GM23338 (cell line): ENCODE measurements at regions not wholly inside any gene's neighbourhood (a gene's known extent, or its start where the extent isn't known, plus 50 kb on each side); places are given as distances from the start of the nearest gene placed in this dataset.

Experiments
- ATAC-seq: fragments of 200-7000 bp; cut with Tn5 transposase; 3 replicates; pipeline ENCODE4 v1.9.1; 2020
- DNase-seq: peaks from one replicate; pipeline ENCODE4 v3.0.0-alpha.2; 2015; ENCODE audit warnings: low spot score
- H2AFZ ChIP-seq: fragments of 200-600 bp; sonication (generic); 2 replicates; pipeline ENCODE4 v1.8.0; 2016; ENCODE audit warnings: antibody characterized with exemption, mild to moderate bottlenecking, moderate library complexity
- H3F3A ChIP-seq: fragments of 200-600 bp; sonication (generic); replicated peaks from 2 replicates; pipeline ENCODE4 v1.8.0; 2017; ENCODE audit warnings: antibody characterized with exemption, mixed run types, low read depth
- H3K27ac ChIP-seq: fragments of 200-600 bp; sonication (generic); 2 replicates; pipeline ENCODE4 v1.6.1; 2016; ENCODE audit warnings: low read depth
- H3K27me3 ChIP-seq: fragments of 200-600 bp; sonication (generic); 2 replicates; pipeline ENCODE4 v1.8.0; 2016; ENCODE audit warnings: mild to moderate bottlenecking, mixed run types, moderate library complexity; ENCODE audit not compliant: insufficient read depth
- H3K36me3 ChIP-seq: fragments of 200-600 bp; sonication (generic); 2 replicates; pipeline ENCODE4 v1.8.0; 2016; ENCODE audit warnings: mild to moderate bottlenecking; ENCODE audit not compliant: insufficient read depth
- H3K4me1 ChIP-seq: fragments of 200-600 bp; sonication (generic); 2 replicates; pipeline ENCODE4 v1.8.0; 2016; ENCODE audit warnings: mild to moderate bottlenecking, moderate library complexity; ENCODE audit not compliant: insufficient read depth
- H3K4me2 ChIP-seq: fragments of 200-600 bp; sonication (generic); 2 replicates; pipeline ENCODE4 v1.7.1; 2017; ENCODE audit warnings: mixed run types
- H3K4me3 ChIP-seq: fragments of 200-600 bp; sonication (generic); 2 replicates; pipeline ENCODE4 v1.6.1; 2016; ENCODE audit warnings: mixed run types
- H3K79me2 ChIP-seq: fragments of 200-600 bp; sonication (generic); replicated peaks from 2 replicates; pipeline ENCODE4 v1.8.0; 2017; ENCODE audit warnings: mild to moderate bottlenecking; ENCODE audit not compliant: insufficient read depth
- H3K9me2 ChIP-seq: fragments of 200-600 bp; sonication (generic); 2 replicates; pipeline ENCODE4 v1.8.0; 2017; ENCODE audit not compliant: insufficient read depth
- H4K20me1 ChIP-seq: fragments of 200-600 bp; sonication (generic); replicated peaks from 2 replicates; pipeline ENCODE4 v1.8.0; 2017; ENCODE audit warnings: mild to moderate bottlenecking; ENCODE audit not compliant: insufficient read depth
- H3K27ac Mint-ChIP-seq: 2 replicates; pipeline ENCODE4 v1.8.0; 2020; ENCODE audit warnings: inconsistent platforms, mild to moderate bottlenecking, moderate library complexity, mixed read lengths
- H3K27me3 Mint-ChIP-seq: 3 replicates; pipeline ENCODE4 v1.8.0; 2022; ENCODE audit warnings: low read depth, mild to moderate bottlenecking, moderate library complexity, mixed read lengths, inconsistent platforms; ENCODE audit not compliant: insufficient read depth, poor library complexity
- H3K36me3 Mint-ChIP-seq: 3 replicates; pipeline ENCODE4 v1.8.0; 2021; ENCODE audit warnings: low read depth, mild to moderate bottlenecking, inconsistent platforms, moderate library complexity, mixed read lengths
- H3K4me1 Mint-ChIP-seq: 3 replicates; pipeline ENCODE4 v1.8.0; 2020; ENCODE audit warnings: mild to moderate bottlenecking, inconsistent platforms, mixed read lengths
- H3K4me3 Mint-ChIP-seq: 3 replicates; pipeline ENCODE4 v1.8.0; 2021; ENCODE audit warnings: moderate library complexity, mild to moderate bottlenecking, inconsistent platforms, mixed read lengths
- H3K9me3 Mint-ChIP-seq: 3 replicates; pipeline ENCODE4 v1.8.0; 2020; ENCODE audit warnings: moderate library complexity, mild to moderate bottlenecking, inconsistent platforms, mixed read lengths
- CREB1 ChIP-seq: fragments of 250-450 bp; sonication (Bioruptor Pico); IDR thresholded peaks from 2 replicates; pipeline ENCODE4 v1.5.0; 2020; ENCODE audit warnings: low read depth, mild to moderate bottlenecking, moderate library complexity
- CTCF ChIP-seq, 2 experiments: fragments of 200-600 bp in 1 of 2; sonication (generic) in 1 of 2; conservative IDR thresholded peaks; 2 replicates each; pipeline versions ENCODE4 v1.5.1 to v1.6.1; 2016 to 2017; ENCODE audit warnings: antibody characterized with exemption in 2 of 2, low read depth in 2 of 2, mild to moderate bottlenecking in 2 of 2, moderate library complexity in 1 of 2
- ETS1 ChIP-seq: IDR thresholded peaks from 2 replicates; pipeline ENCODE4 v1.6.1; 2016; ENCODE audit warnings: antibody characterized with exemption
- EZH2 ChIP-seq: fragments of 200-600 bp; sonication (generic); IDR thresholded peaks from one replicate; pipeline ENCODE4 v1.8.0; 2017; ENCODE audit warnings: antibody characterized with exemption, mild to moderate bottlenecking, low read depth; ENCODE audit not compliant: unreplicated experiment
- EZH2phosphoT487 ChIP-seq: fragments of 200-600 bp; sonication (generic); IDR thresholded peaks from one replicate; pipeline ENCODE4 v1.8.1; 2018; ENCODE audit warnings: antibody characterized with exemption; ENCODE audit not compliant: unreplicated experiment
- JUNB ChIP-seq: IDR thresholded peaks from one replicate; pipeline ENCODE4 v1.6.1; 2016; ENCODE audit warnings: antibody characterized with exemption; ENCODE audit not compliant: unreplicated experiment
- NANOG ChIP-seq: IDR thresholded peaks from 2 replicates; pipeline ENCODE4 v1.6.1; 2016; ENCODE audit warnings: antibody characterized with exemption, borderline replicate concordance
- POLR2AphosphoS5 ChIP-seq: IDR thresholded peaks from 2 replicates; pipeline ENCODE4 v1.6.1; 2016; ENCODE audit warnings: antibody characterized with exemption, low read depth
- REST ChIP-seq: IDR thresholded peaks from one replicate; pipeline ENCODE4 v1.6.1; 2018; ENCODE audit warnings: antibody characterized with exemption; ENCODE audit not compliant: unreplicated experiment
- STAT1 ChIP-seq: IDR thresholded peaks from one replicate; pipeline ENCODE4 v1.6.1; 2016; ENCODE audit warnings: antibody characterized with exemption; ENCODE audit not compliant: unreplicated experiment
- ZNF114 ChIP-seq: fragments of 250-450 bp; sonication (Bioruptor Pico); IDR thresholded peaks from 2 replicates; pipeline ENCODE4 v1.5.0; 2020; ENCODE audit warnings: mild to moderate bottlenecking, moderate library complexity
- ZNF331 ChIP-seq: fragments of 250-450 bp; sonication (Bioruptor Pico); IDR thresholded peaks from 2 replicates; pipeline ENCODE4 v1.5.0; 2020; ENCODE audit warnings: low read depth, mild to moderate bottlenecking, moderate library complexity
- ZNF462 ChIP-seq: fragments of 250-450 bp; sonication (Bioruptor Pico); IDR thresholded peaks from 2 replicates; pipeline ENCODE4 v1.5.0; 2020; ENCODE audit warnings: mild to moderate bottlenecking, moderate library complexity

- Histone ChIP-seq H3K79me2 (no peaks in the 10 kb centered on the region), H3K27me3 (no peaks in the 10 kb centered on the region), H3K27ac (no peak overlapping the region), H3K9me2 (no peaks in the 10 kb centered on the region), H2AFZ (no peak overlapping the region), H4K20me1 (no peaks in the 10 kb centered on the region), H3F3A (no peaks in the 10 kb centered on the region), H3K4me2 (no peak overlapping the region), H3K4me3 (no peak overlapping the region), H3K4me1 (no peaks in the 10 kb centered on the region), H3K36me3 (no peaks in the 10 kb centered on the region)
- no peak overlapping the region for H3K27ac Mint-ChIP-seq
- DNase-seq: no peak
- peaks cover 9% of the 10 kb centered on the region for H3K27me3 Mint-ChIP-seq
- H3K4me1 Mint-ChIP-seq: no peaks in the 10 kb centered on the region; the same call in 2 of the 3 replicates
- no peak for ATAC-seq
- H3K4me3 Mint-ChIP-seq: no peak overlapping the region
- TF ChIP-seq JUNB (no peak), ZNF331 (no peak), CREB1 (no peak), POLR2AphosphoS5 (no peak), REST (no peak), ZNF114 (CRISPR knock-in tag) (no peak), ZNF462 (CRISPR knock-in tag) (no peak), EZH2 (no peak), ETS1 (no peak), NANOG (no peak), CTCF (conservative IDR thresholded peaks at IDR 0.05; ENCODE audit: low read depth in 2 of 2) (no peak), STAT1 (no peak), EZH2phosphoT487 (no peak)
- no peaks in the 10 kb centered on the region for H3K36me3 Mint-ChIP-seq
- H3K9me3 Mint-ChIP-seq: no peaks in the 10 kb centered on the region; the same call in 2 of the 3 replicates
Measured at GRCh38 chr10:131850383-131850870, 50.4 kb upstream of the PPP2R2D start.
